Colonic mucosa (tissue), 4 donors: ENCODE measurements at regions not wholly inside any gene's neighbourhood (a gene's known extent, or its start where the extent isn't known, plus 50 kb on each side); places are given as distances from the start of the nearest gene placed in this dataset.

Experiments used
- DNase-seq: peaks from one replicate; pipeline ENCODE4 v3.0.0-alpha.2; 2020
- H3K27ac ChIP-seq: fragments of 200-600 bp; one replicate; pipeline ENCODE4 v1.8.0; 2021
- H3K27me3 ChIP-seq: fragments of 200-600 bp; one replicate; pipeline ENCODE4 v1.8.0; 2021
- H3K36me3 ChIP-seq: fragments of 200-600 bp; one replicate; pipeline ENCODE4 v1.8.0; 2021
- H3K4me1 ChIP-seq: fragments of 200-600 bp; one replicate; pipeline ENCODE4 v1.8.0; 2021; ENCODE audit warnings: mild to moderate bottlenecking
- H3K4me3 ChIP-seq: fragments of 200-600 bp; one replicate; pipeline ENCODE4 v1.8.0; 2021
- H3K9ac ChIP-seq, 2 donors: one replicate each; pipeline ENCODE4 v1.7.0; 2013; ENCODE audit warnings: control low read depth in 2 of 2, low read depth in 2 of 2, low read length in 2 of 2
- H3K9me3 ChIP-seq: fragments of 200-600 bp; one replicate; pipeline ENCODE4 v1.8.0; 2021
- CTCF ChIP-seq: fragments of 200-600 bp; IDR thresholded peaks from one replicate; pipeline ENCODE4 v1.8.0; 2022; ENCODE audit warnings: antibody characterized with exemption, mild to moderate bottlenecking
- intact Hi-C: fragments of 100-400 bp; cut with DNase I; formaldehyde crosslinking; loops from one replicate; pipeline ENCODE4 v1.14.1; 2022
- donor health status: healthy.
- donor health status: DM: no; HTN: no; CAD: no.
- donor health status: DM: no; HTN: no; CAD: no.

DNA sequence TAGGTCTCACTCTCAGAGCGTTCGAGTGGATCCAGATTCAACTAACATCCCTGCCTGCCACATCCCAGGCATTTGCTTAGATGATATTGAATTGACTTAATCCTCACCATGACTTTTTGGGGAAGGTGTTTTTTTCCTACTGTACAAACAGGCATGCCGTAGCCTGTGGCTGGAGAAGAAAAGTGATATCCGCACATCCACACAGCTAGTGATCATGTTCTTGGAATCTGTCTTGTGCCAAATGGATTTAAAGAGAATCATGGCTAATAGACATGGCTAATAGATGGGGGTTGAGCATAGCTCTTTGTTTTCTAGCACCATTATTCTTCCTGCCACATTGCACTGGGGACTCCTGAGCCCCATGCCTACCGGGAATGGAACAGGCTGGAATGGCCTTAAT, 82.1 kb upstream of the THY1 start:
- no peaks in the 10 kb centered on the region for H3K27me3 ChIP-seq
- no peak overlapping the region for H3K4me3 ChIP-seq
- H3K36me3 ChIP-seq, result no peaks in the 10 kb centered on the region
- no peaks in the 10 kb centered on the region for H3K4me1 ChIP-seq
- no peak overlapping the region for H3K27ac ChIP-seq
- no peak for DNase-seq
- H3K9me3 ChIP-seq, result no peaks in the 10 kb centered on the region
- H3K9ac ChIP-seq, result no peak overlapping the region
- intact Hi-C loops, result no loop called here
- TF ChIP-seq CTCF, result no peak

DNA sequence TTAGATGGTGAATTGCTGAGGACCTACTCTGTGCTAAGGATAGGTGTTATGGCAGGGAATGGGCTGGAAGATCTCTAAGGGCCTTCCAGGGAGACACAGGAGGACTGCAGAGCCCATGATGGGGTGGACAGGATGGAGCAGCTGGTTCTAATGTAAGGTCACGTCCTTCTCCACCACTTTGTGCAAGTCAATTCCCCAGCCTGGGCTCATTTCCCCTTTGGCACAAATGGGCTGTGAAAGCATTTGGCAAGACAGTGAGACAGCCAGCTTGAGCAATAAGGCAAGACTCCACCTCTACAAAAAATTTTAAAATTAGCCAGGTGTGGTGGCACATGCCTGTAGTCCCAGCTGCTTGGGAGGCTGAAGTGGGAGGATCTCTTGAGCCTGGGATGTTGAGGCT, 81.4 kb upstream of the THY1 start:
- intact Hi-C loops, result no loop called here
- Histone ChIP-seq H3K36me3 (no peaks in the 10 kb centered on the region), H3K9me3 (no peaks in the 10 kb centered on the region), H3K4me3 (no peak overlapping the region), H3K27ac (no peak overlapping the region), H3K9ac (no peak overlapping the region), H3K4me1 (no peaks in the 10 kb centered on the region), H3K27me3 (no peaks in the 10 kb centered on the region)
- no peak for TF ChIP-seq CTCF
- no peak for DNase-seq

DNA sequence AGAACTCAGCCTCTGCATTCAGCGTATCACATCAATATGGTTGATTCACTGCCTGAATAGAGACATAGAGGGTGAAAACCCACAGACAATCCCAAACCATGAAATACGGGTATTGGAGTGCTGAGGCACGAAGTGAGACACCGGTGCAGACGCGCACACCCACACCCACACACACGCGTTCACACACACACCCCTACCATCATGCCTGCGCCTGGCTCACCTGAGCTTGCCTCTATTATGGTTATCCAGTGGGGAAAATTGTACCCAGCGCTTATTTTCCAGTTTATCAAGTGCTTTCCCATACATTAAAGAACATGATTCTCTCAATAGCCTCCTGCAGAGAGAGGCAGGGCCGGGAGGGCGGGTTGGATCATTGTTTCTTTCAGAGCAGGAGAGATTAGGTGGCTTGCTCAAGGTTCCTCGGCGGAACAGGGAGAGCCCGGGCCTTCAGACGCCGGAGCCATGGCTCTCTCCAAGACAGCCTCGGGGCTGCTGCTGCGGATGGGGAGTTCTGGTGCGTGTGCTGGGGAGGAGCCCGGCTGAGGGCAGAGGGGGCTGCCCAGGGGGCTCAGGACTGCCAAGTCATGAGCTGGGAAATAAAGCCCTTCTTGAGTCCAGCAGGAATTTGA, 78.9 kb upstream of the THY1 start:
- TF ChIP-seq CTCF, result no peak
- Histone ChIP-seq H3K27ac (no peak overlapping the region), H3K9ac (no peak overlapping the region), H3K27me3 (no peaks in the 10 kb centered on the region), H3K4me1 (no peaks in the 10 kb centered on the region), H3K36me3 (no peaks in the 10 kb centered on the region), H3K9me3 (no peaks in the 10 kb centered on the region), H3K4me3 (no peak overlapping the region)
- DNase-seq, result no peak
- intact Hi-C loops, result no loop called here

GRCh38 chr11:119497717-119498116, 74.7 kb upstream of the THY1 start:
- Histone ChIP-seq H3K27ac (no peak overlapping the region), H3K9me3 (no peaks in the 10 kb centered on the region), H3K4me1 (no peaks in the 10 kb centered on the region), H3K36me3 (no peaks in the 10 kb centered on the region), H3K4me3 (no peak overlapping the region), H3K9ac (no peak overlapping the region), H3K27me3 (no peaks in the 10 kb centered on the region)
- no peak for DNase-seq
- intact Hi-C loops, result no loop called here
- no peak for TF ChIP-seq CTCF

- no peak for DNase-seq
- H3K4me1 ChIP-seq, result no peaks in the 10 kb centered on the region
- intact Hi-C loops, result no loop called here
- no peaks in the 10 kb centered on the region for H3K36me3 ChIP-seq
- TF ChIP-seq CTCF, result no peak
- H3K9me3 ChIP-seq, result no peaks in the 10 kb centered on the region
- H3K27ac ChIP-seq, result no peak overlapping the region
- no peaks in the 10 kb centered on the region for H3K27me3 ChIP-seq
- no peak overlapping the region for H3K4me3 ChIP-seq
- H3K9ac ChIP-seq, result no peak overlapping the region
These were observed 74.0 kb upstream of the THY1 start for GRCh38 chr11:119496997-119497396.
